Nephron (organoid): ENCODE measurements at regions not wholly inside any gene's neighbourhood (a gene's known extent, or its start where the extent isn't known, plus 50 kb on each side); places are given as distances from the start of the nearest gene placed in this dataset.

Experiments used
- H3K27ac Mint-ChIP-seq, 3 experiments: 2 replicates each; pipeline ENCODE4 v1.8.0; 2020; ENCODE audit warnings: mixed read lengths in 3 of 3, mild to moderate bottlenecking in 2 of 3, moderate library complexity in 1 of 3
- H3K27me3 Mint-ChIP-seq: 2 replicates; pipeline ENCODE4 v1.8.0; 2021; ENCODE audit warnings: low read depth, mild to moderate bottlenecking, moderate library complexity, mixed read lengths
- H3K36me3 Mint-ChIP-seq: 2 replicates; pipeline ENCODE4 v1.8.0; 2020; ENCODE audit warnings: low read depth, mixed read lengths
- H3K4me1 Mint-ChIP-seq: 2 replicates; pipeline ENCODE4 v1.8.0; 2020; ENCODE audit warnings: mixed read lengths
- H3K4me3 Mint-ChIP-seq, 3 experiments: 2 replicates each; pipeline ENCODE4 v1.8.0; 2020; ENCODE audit warnings: mild to moderate bottlenecking in 3 of 3, mixed read lengths in 3 of 3, moderate library complexity in 2 of 3
- H3K9me3 Mint-ChIP-seq: 2 replicates; pipeline ENCODE4 v1.8.0; 2020; ENCODE audit warnings: mixed read lengths
- TF ChIP-seq, protein P1 (sequence below), 3 experiments: fragments of 200-600 bp; sonication (generic); IDR thresholded peaks; one replicate each; pipeline ENCODE4 v1.5.0; 2021; ENCODE audit warnings: antibody characterized with exemption in 3 of 3; ENCODE audit not compliant: unreplicated experiment in 3 of 3

GRCh38 chr10:21184984-21185383 is 287.9 kb upstream of the NEBL start:
- Mint-ChIP-seq H3K27me3 (no peaks in the 10 kb centered on the region), H3K9me3 (peaks cover 15% of the 10 kb centered on the region), H3K27ac (no peak overlapping the region), H3K36me3 (peaks cover 6% of the 10 kb centered on the region), H3K4me3 (no peak overlapping the region), H3K4me1 (no peaks in the 10 kb centered on the region)
- TF ChIP-seq, protein P1, sequence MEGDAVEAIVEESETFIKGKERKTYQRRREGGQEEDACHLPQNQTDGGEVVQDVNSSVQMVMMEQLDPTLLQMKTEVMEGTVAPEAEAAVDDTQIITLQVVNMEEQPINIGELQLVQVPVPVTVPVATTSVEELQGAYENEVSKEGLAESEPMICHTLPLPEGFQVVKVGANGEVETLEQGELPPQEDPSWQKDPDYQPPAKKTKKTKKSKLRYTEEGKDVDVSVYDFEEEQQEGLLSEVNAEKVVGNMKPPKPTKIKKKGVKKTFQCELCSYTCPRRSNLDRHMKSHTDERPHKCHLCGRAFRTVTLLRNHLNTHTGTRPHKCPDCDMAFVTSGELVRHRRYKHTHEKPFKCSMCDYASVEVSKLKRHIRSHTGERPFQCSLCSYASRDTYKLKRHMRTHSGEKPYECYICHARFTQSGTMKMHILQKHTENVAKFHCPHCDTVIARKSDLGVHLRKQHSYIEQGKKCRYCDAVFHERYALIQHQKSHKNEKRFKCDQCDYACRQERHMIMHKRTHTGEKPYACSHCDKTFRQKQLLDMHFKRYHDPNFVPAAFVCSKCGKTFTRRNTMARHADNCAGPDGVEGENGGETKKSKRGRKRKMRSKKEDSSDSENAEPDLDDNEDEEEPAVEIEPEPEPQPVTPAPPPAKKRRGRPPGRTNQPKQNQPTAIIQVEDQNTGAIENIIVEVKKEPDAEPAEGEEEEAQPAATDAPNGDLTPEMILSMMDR (IDR thresholded peaks at IDR 0.05; ENCODE audit: unreplicated experiment in 3 of 3), result no peak

- Mint-ChIP-seq H3K4me3 (no peak overlapping the region), H3K27me3 (no peaks in the 10 kb centered on the region)
These were observed 287.1 kb upstream of the NEBL start for GRCh38 chr10:21184216-21184615.

GRCh38 chr10:21183025-21183424 is 285.9 kb upstream of the NEBL start:
- Mint-ChIP-seq H3K36me3 (peaks cover 6% of the 10 kb centered on the region), H3K4me3 (no peak overlapping the region), H3K9me3 (peaks cover 17% of the 10 kb centered on the region), H3K27ac (no peak overlapping the region), H3K4me1 (no peaks in the 10 kb centered on the region), H3K27me3 (no peaks in the 10 kb centered on the region)
- TF ChIP-seq, protein P1 (IDR thresholded peaks at IDR 0.05; ENCODE audit: unreplicated experiment in 3 of 3), result no peak

More at GRCh38 chr10:21184216-21184615, 287.1 kb upstream of the NEBL start:
- TF ChIP-seq, protein P1 (IDR thresholded peaks at IDR 0.05; ENCODE audit: unreplicated experiment in 3 of 3), result no peak
- Mint-ChIP-seq H3K9me3 (peaks cover 19% of the 10 kb centered on the region), H3K4me1 (no peaks in the 10 kb centered on the region), H3K36me3 (peaks cover 6% of the 10 kb centered on the region), H3K27ac (no peak overlapping the region)

DNA sequence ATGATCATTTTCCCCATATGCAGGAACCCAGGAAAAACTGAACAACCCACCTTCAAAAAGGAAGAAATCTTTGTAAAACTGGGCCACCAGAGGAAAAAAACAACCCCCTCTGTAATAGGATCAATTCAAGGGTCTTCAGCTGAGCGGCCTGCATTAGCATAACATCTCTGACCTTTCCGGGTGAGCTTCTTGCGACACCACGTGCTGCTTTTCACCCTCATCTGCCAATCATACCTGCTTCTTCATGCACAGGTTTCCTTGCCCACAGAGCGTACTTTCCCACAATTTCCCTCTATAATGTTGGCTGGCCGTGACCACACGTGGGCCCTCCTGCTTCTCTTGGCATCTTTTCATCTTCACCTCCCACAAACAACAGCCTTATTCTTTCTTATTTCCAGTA is 284.3 kb upstream of the NEBL start:
- Mint-ChIP-seq H3K27ac (no peak overlapping the region), H3K4me1 (no peaks in the 10 kb centered on the region), H3K27me3 (peaks cover 8% of the 10 kb centered on the region), H3K9me3 (peaks cover 20% of the 10 kb centered on the region), H3K36me3 (peaks cover 6% of the 10 kb centered on the region), H3K4me3 (no peak overlapping the region)
- TF ChIP-seq, protein P1 (IDR thresholded peaks at IDR 0.05; ENCODE audit: unreplicated experiment in 3 of 3), result no peak

DNA sequence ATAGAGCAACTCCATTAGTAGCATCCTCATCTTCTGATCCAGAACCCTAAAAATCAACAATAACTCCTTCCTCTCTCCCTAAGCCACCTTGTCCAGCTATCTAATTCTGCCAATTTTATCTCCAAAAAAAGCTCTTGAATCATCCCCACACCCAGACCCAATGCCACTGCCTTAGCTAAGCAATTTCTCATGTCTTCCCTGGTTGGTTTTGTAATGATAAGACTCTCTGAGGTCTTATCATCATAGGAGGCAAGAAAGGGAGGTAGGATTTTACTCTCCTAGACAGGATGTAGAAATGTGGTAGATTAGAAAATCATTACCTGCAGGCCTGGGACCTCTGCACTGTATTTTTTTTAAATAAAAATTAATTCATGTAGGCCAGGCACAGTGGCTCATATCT is 283.5 kb upstream of the NEBL start:
- peaks cover 16% of the 10 kb centered on the region for H3K27me3 Mint-ChIP-seq
- TF ChIP-seq, protein P1 (IDR thresholded peaks at IDR 0.05; ENCODE audit: unreplicated experiment in 3 of 3), result no peak
- peaks cover 6% of the 10 kb centered on the region for H3K36me3 Mint-ChIP-seq
- no peak overlapping the region for H3K4me3 Mint-ChIP-seq
- H3K9me3 Mint-ChIP-seq, result peaks cover 20% of the 10 kb centered on the region
- H3K4me1 Mint-ChIP-seq, result no peaks in the 10 kb centered on the region
- H3K27ac Mint-ChIP-seq, result no peak overlapping the region

GRCh38 chr10:21176934-21177480 is 279.9 kb upstream of the NEBL start:
- Mint-ChIP-seq H3K4me1 (peaks cover 11% of the 10 kb centered on the region), H3K27ac (peak overlapping the region in 1 of 3 experiments; percentile 12), H3K9me3 (peaks cover 20% of the 10 kb centered on the region), H3K36me3 (peaks cover 6% of the 10 kb centered on the region), H3K4me3 (peak overlapping the region; percentile 34 to 52 (median 51)), H3K27me3 (peaks cover 46% of the 10 kb centered on the region)
- TF ChIP-seq, protein P1 (IDR thresholded peaks at IDR 0.05; ENCODE audit: unreplicated experiment in 3 of 3), result no peak
